ENCODE measurements at regions not wholly inside any gene's neighbourhood (a gene's known extent, or its start where the extent isn't known, plus 50 kb on each side); places are given as distances from the start of the nearest gene placed in this dataset.

DNA sequence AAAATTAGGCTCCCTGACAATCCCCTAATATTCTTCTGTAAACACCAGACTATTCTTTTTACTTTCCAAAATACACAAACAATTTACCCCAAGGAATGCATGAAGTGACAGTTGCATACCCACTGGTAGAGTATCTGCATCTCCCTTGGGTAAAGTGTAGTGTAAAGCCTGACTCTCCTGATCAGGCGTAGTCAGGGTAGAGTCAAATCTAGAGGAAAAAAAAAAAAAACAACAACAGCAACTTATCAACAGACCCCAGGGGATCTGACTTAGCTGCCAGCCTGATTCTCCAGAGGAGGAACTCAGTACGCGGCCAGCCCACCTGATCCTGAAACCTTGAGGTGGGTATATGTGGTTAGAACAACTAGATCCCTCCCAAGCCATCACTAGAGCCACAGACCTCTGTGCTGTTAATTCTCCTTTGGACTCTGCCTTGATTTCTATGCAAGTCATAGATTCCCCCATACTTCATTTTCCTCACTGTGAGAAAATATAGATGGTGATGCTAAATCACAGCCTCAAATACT is 61.0 kb downstream of the ZNF608 start:
- Histone ChIP-seq H3K4me3 (ENCODE audit: insufficient read depth, low read length) (no peak overlapping the region), H3K4me2 (ENCODE audit: insufficient read depth, low read length) (no peak overlapping the region), H3K27ac (ENCODE audit: low read depth, low read length) (no peak overlapping the region), H3K27me3 (ENCODE audit: insufficient read depth, low read length) (no peaks in the 10 kb centered on the region), H3K79me2 (ENCODE audit: insufficient read depth, low read length) (no peaks in the 10 kb centered on the region), H4K20me1 (ENCODE audit: insufficient read depth, low read length) (no peaks in the 10 kb centered on the region), H2AFZ (ENCODE audit: low read length) (no peak overlapping the region), H3K36me3 (ENCODE audit: insufficient read depth, low read length) (no peaks in the 10 kb centered on the region), H3K9me3 (ENCODE audit: low read depth, low read length) (no peaks in the 10 kb centered on the region), H3K4me1 (ENCODE audit: insufficient read depth, low read length) (no peaks in the 10 kb centered on the region)
- TF ChIP-seq, protein P1, sequence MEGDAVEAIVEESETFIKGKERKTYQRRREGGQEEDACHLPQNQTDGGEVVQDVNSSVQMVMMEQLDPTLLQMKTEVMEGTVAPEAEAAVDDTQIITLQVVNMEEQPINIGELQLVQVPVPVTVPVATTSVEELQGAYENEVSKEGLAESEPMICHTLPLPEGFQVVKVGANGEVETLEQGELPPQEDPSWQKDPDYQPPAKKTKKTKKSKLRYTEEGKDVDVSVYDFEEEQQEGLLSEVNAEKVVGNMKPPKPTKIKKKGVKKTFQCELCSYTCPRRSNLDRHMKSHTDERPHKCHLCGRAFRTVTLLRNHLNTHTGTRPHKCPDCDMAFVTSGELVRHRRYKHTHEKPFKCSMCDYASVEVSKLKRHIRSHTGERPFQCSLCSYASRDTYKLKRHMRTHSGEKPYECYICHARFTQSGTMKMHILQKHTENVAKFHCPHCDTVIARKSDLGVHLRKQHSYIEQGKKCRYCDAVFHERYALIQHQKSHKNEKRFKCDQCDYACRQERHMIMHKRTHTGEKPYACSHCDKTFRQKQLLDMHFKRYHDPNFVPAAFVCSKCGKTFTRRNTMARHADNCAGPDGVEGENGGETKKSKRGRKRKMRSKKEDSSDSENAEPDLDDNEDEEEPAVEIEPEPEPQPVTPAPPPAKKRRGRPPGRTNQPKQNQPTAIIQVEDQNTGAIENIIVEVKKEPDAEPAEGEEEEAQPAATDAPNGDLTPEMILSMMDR (IDR thresholded peaks at IDR 0.05; ENCODE audit: extremely low read depth, low read depth, low read length): no peak
- no peak for DNase-seq (ENCODE audit: insufficient read length, low spot score, missing footprints)

DNA sequence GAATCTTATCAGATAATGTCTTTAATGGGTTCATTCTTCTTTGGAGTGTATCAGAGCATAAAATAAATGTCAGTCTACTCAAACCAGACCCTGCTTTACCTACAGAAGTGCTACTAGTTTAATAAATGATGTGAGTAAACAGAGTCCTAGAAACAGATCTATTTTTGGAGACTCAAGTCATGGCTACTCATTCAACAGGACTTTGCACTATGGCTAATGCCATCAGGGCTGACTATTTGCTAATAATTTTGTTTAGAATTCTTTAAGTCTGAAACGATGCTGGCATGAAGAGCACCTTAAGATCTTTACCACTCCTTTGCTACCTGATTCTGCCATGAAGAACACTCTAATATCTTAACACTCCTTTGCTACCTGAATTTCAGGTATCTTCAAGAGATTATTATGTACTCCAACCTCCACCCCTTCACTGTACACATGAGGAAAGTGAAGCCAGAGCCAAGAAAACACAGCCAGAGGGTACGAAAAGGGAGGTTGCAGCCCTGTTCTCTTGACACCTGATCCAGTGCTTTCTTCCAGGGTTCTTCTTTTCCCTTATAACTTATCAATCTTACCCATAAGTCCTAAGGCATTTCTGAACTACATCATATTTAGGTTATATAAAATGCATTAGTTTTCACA is 62.4 kb downstream of the ZNF608 start:
- Histone ChIP-seq H2AFZ (ENCODE audit: low read length) (no peak overlapping the region), H3K4me3 (ENCODE audit: insufficient read depth, low read length) (no peak overlapping the region), H3K27ac (ENCODE audit: low read depth, low read length) (no peak overlapping the region), H3K4me1 (ENCODE audit: insufficient read depth, low read length) (no peaks in the 10 kb centered on the region), H3K4me2 (ENCODE audit: insufficient read depth, low read length) (no peak overlapping the region), H3K27me3 (ENCODE audit: insufficient read depth, low read length) (no peaks in the 10 kb centered on the region), H3K36me3 (ENCODE audit: insufficient read depth, low read length) (no peaks in the 10 kb centered on the region), H3K9me3 (ENCODE audit: low read depth, low read length) (no peaks in the 10 kb centered on the region), H3K79me2 (ENCODE audit: insufficient read depth, low read length) (no peaks in the 10 kb centered on the region), H4K20me1 (ENCODE audit: insufficient read depth, low read length) (no peaks in the 10 kb centered on the region)
- no peak for DNase-seq (ENCODE audit: insufficient read length, low spot score, missing footprints)
- TF ChIP-seq, protein P1 (IDR thresholded peaks at IDR 0.05; ENCODE audit: extremely low read depth, low read depth, low read length): no peak

DNA sequence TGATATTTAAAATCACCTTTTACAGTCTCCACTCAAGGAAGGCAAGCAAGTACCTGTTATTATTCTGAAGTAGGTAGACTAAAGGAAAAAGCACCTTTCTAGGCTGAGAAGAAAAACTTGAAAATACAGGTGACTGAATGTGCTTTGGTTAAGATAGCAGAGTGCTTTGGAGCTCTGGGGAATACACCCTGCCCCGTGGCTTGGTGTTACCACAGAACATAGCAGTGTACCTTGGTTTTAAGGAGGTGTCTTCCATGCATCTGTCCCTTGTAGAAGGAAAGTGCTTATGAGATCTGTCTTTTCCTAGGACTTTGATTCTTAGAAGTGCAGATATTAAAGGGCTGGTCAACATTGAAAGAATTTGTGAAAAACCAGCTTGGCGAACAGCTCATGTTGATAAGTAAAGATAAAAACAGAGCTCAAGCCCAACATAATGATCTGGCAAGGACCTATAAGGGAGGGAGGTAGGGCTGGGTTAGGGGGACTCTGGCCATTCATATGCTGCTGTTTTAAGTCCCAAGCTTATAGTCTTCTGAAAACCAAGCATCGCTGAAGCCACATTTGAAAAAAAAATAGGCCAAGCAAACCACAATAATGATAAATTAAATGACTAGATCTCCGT is 66.8 kb downstream of the ZNF608 start:
- H3K79me2 ChIP-seq (ENCODE audit: insufficient read depth, low read length): no peaks in the 10 kb centered on the region
- H3K4me1 ChIP-seq (ENCODE audit: insufficient read depth, low read length): no peaks in the 10 kb centered on the region
- H3K36me3 ChIP-seq (ENCODE audit: insufficient read depth, low read length): no peaks in the 10 kb centered on the region

More for the DNA sequence above, 66.8 kb downstream of the ZNF608 start:
- no peaks in the 10 kb centered on the region for H3K9me3 ChIP-seq (ENCODE audit: low read depth, low read length)
- H3K4me2 ChIP-seq (ENCODE audit: insufficient read depth, low read length): no peak overlapping the region
- TF ChIP-seq, protein P1 (IDR thresholded peaks at IDR 0.05; ENCODE audit: extremely low read depth, low read depth, low read length): no peak
- no peak overlapping the region for H3K4me3 ChIP-seq (ENCODE audit: insufficient read depth, low read length)
- H3K27ac ChIP-seq (ENCODE audit: low read depth, low read length): no peak overlapping the region
- DNase-seq (ENCODE audit: insufficient read length, low spot score, missing footprints): no peak
- no peaks in the 10 kb centered on the region for H4K20me1 ChIP-seq (ENCODE audit: insufficient read depth, low read length)
- no peak overlapping the region for H2AFZ ChIP-seq (ENCODE audit: low read length)
- H3K27me3 ChIP-seq (ENCODE audit: insufficient read depth, low read length): no peaks in the 10 kb centered on the region
